ENCODE measurements at regions not wholly inside any gene's neighbourhood (a gene's known extent, or its start where the extent isn't known, plus 50 kb on each side); places are given as distances from the start of the nearest gene placed in this dataset.

DNA sequence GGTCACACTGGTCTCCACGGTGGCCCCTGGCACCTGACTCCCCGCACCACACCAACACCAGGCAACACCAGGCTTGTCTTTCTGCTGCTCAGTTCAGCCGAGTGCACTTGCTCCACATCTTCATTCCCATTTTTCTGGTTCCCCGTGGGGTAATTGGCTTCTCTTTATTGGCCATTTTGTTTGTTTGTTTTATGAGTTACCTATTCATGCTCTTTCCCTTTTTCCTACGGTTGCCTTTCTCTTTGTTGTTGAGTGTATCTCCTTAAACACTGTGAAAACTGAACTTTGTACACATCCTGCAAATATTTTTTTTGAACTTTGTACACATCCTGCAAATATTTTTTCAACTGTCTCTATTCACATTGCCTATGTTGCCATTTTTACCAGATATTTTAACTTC is 834.0 kb downstream of the BRD1 start:
- peaks cover 0 to 5% (median 0%) of the 10 kb centered on the region in 9 donors for H3K27me3 ChIP-seq
- ATAC-seq (no peak), DNase-seq (no peak)
- H3K36me3 ChIP-seq, result no peaks in the 10 kb centered on the region
- WGBS, 4 donors, result 56 to 74% (median 71%) methylated on average over 5 of the region's 5 CpGs
- no peak overlapping the region for H3K4me3 ChIP-seq
- no peak overlapping the region for H3K27ac ChIP-seq
- TF ChIP-seq POLR2A (IDR thresholded peaks at IDR 0.05), result no peak
- TF ChIP-seq, protein P1, sequence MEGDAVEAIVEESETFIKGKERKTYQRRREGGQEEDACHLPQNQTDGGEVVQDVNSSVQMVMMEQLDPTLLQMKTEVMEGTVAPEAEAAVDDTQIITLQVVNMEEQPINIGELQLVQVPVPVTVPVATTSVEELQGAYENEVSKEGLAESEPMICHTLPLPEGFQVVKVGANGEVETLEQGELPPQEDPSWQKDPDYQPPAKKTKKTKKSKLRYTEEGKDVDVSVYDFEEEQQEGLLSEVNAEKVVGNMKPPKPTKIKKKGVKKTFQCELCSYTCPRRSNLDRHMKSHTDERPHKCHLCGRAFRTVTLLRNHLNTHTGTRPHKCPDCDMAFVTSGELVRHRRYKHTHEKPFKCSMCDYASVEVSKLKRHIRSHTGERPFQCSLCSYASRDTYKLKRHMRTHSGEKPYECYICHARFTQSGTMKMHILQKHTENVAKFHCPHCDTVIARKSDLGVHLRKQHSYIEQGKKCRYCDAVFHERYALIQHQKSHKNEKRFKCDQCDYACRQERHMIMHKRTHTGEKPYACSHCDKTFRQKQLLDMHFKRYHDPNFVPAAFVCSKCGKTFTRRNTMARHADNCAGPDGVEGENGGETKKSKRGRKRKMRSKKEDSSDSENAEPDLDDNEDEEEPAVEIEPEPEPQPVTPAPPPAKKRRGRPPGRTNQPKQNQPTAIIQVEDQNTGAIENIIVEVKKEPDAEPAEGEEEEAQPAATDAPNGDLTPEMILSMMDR (IDR thresholded peaks at IDR 0.05), result no peak
- H3K4me1 ChIP-seq, result no peaks in the 10 kb centered on the region
- intact Hi-C loops (cut with DNase I), result no loop called here
- no peaks in the 10 kb centered on the region for H3K9me3 ChIP-seq

DNA sequence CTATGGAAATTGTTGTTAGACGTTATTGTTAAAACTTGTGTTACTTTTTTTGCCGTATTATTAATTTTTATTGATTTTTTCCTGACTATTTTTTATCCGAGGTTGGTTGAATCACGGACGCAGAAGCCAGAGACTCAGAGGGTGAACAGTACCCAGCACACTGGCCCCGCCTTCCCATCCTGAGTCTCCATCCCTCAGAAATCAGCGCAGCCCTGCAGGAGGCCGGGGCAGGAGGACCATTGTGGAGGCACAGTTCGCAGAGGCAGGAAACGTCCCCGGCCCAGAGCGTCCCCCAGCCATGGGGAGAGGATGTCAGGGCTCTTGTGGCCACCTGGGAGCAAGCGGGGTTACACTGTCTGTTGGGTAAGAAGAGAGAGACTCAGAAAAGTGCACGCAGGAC is 843.0 kb downstream of the BRD1 start:
- ATAC-seq, result no peak
- WGBS, 4 donors, result 77 to 82% (median 79%) methylated on average over 14 of the region's 14 CpGs
- intact Hi-C loops (cut with DNase I), result no loop called here
- TF ChIP-seq, protein P1 (IDR thresholded peaks at IDR 0.05), result no peak
- TF ChIP-seq POLR2A (IDR thresholded peaks at IDR 0.05), result no peak
- Histone ChIP-seq H3K27ac (no peak overlapping the region), H3K4me1 (no peaks in the 10 kb centered on the region), H3K36me3 (no peaks in the 10 kb centered on the region), H3K27me3 (peaks cover 0 to 16% (median 4%) of the 10 kb centered on the region in 9 donors), H3K9me3 (peaks cover 0 to under 1% (median 0%) of the 10 kb centered on the region in 12 donors), H3K4me3 (no peak overlapping the region)
- DNase-seq, result no peak

DNA sequence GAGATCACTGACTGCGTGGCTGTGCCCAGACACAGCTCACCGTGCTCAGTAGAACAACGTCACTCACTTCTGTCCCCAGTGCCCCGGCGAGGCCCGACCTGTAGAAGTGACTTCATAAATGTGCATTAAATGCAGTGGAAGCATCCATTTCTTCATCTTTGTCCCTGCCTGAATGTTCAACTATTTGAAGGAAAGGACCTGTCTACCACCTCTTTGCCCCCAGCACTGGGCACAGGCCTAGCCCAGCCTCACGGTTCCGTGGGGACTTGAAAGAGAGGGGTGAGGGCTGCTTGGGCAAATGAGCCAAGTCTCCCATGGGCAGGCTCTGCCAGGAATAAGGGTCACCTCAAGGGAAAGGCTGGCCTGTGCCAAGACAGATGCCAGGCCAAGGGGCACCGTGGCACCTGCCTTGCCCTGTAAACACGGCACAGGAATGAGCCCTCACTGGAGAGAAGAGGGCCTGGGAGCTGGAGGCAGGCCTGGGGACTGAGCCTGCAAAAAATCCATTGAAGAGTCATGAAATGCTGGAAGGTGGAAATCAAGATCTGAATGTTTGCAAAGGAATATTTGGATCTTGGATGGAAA is 845.3 kb downstream of the BRD1 start:
- H3K27ac ChIP-seq, result no peak overlapping the region
- intact Hi-C loops (cut with DNase I), result no loop called here
- no peaks in the 10 kb centered on the region for H3K36me3 ChIP-seq
- peaks cover 0 to 33% (median 7%) of the 10 kb centered on the region in 9 donors for H3K27me3 ChIP-seq
- peaks cover 0 to 4% (median 0%) of the 10 kb centered on the region in 12 donors for H3K9me3 ChIP-seq
- no peaks in the 10 kb centered on the region for H3K4me1 ChIP-seq
- DNase-seq (no peak), ATAC-seq (no peak)
- no peak overlapping the region for H3K4me3 ChIP-seq
- TF ChIP-seq POLR2A (IDR thresholded peaks at IDR 0.05), result no peak
- TF ChIP-seq, protein P1 (IDR thresholded peaks at IDR 0.05), result no peak
- WGBS, 4 donors, result 80 to 87% (median 85%) methylated on average over 9 to 10 of the region's 10 CpGs

DNA sequence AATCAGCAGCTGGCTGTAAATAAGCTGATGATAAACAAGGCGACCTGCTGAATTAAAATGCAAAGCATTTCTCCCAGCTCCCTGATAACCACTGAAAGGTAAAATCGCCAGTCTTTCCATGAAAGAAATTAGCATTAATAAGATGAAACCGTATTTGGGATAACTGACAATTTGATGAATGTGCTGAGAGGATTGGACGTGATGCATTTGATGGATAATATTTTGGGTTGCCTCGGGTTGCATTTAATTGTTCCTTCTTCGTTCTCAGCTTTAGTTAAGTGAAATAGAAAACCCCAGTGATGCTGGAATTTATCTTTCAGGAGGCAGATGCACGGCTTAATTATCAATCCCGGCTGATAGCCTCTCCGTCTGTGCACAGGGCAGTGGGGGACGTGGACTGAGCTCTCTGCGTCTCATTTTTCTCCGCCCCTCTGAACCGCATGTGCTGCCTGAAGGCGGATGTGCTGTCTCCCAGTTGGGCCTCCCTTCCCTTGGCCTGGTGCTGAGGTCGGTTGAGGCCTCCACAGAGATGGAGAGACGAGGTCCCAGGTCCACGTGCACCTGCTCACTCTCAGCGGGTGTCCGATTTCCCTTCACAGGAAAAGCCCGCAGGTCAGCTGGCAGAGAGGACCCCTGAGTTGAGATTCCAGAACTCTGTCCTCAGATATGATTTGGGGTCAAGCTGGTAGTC is 846.2 kb downstream of the BRD1 start:
- Histone ChIP-seq H3K27me3 (peaks cover 0 to 40% (median 7%) of the 10 kb centered on the region in 9 donors), H3K36me3 (no peaks in the 10 kb centered on the region), H3K4me1 (no peaks in the 10 kb centered on the region), H3K4me3 (no peak overlapping the region), H3K27ac (no peak overlapping the region), H3K9me3 (peaks cover 0 to 4% (median 0%) of the 10 kb centered on the region in 12 donors)
- no peak for TF ChIP-seq POLR2A (IDR thresholded peaks at IDR 0.05)
- intact Hi-C loops (cut with DNase I), result no loop called here
- no peak for DNase-seq
- no peak for ATAC-seq
- 51 to 67% (median 56%) methylated on average over 20 of the region's 20 CpGs for WGBS, 4 donors

All from heart left ventricle (tissue), 16 donors.